Esophagus muscularis mucosa (tissue), 4 donors: ENCODE measurements at regions not wholly inside any gene's neighbourhood (a gene's known extent, or its start where the extent isn't known, plus 50 kb on each side); places are given as distances from the start of the nearest gene placed in this dataset.

Experiments used
- DNase-seq: peaks from one replicate; pipeline ENCODE4 v3.0.0-alpha.2; 2017; ENCODE audit errors: extremely low spot score
- H3K27ac ChIP-seq, 4 donors: fragments of 200-600 bp; sonication (generic); replicated peaks in 1 of 4; 1 replicate in 3 of 4; 2 replicates in 1 of 4; pipeline ENCODE4 v1.5.1; 2016 to 2019; ENCODE audit warnings: mild to moderate bottlenecking in 1 of 4
- H3K27me3 ChIP-seq, 4 donors: fragments of 200-600 bp; sonication (generic); one replicate each; pipeline versions ENCODE4 v1.5.1 to v1.6.0; 2016 to 2019
- H3K36me3 ChIP-seq, 4 donors: fragments of 200-600 bp; sonication (generic); one replicate each; pipeline ENCODE4 v1.5.1; 2016 to 2019
- H3K4me1 ChIP-seq, 4 donors: fragments of 200-600 bp; sonication (generic); one replicate each; pipeline ENCODE4 v1.5.1; 2016 to 2019
- H3K4me3 ChIP-seq, 4 donors: fragments of 200-600 bp; sonication (generic); 1 replicate in 2 of 4; 2 replicates in 2 of 4; pipeline ENCODE4 v1.5.1; 2016 to 2019; ENCODE audit warnings: mild to moderate bottlenecking in 4 of 4, moderate library complexity in 1 of 4
- H3K9me3 ChIP-seq, 4 donors: fragments of 200-600 bp; sonication (generic); 1 replicate in 3 of 4; 2 replicates in 1 of 4; pipeline ENCODE4 v1.5.1; 2016 to 2019
- CTCF ChIP-seq, 3 experiments: fragments of 200-600 bp in 2 of 3; fragments of 450-650 bp in 1 of 3; sonication (generic) in 2 of 3; IDR thresholded peaks; one replicate each; pipeline ENCODE4 v1.5.1; 2017 to 2019; ENCODE audit warnings: antibody characterized with exemption in 3 of 3, mild to moderate bottlenecking in 2 of 3, moderate library complexity in 1 of 3
- EP300 ChIP-seq: sonication (generic); formaldehyde crosslinking; IDR thresholded peaks from one replicate; pipeline ENCODE4 v1.6.1; 2017; ENCODE audit warnings: antibody characterized with exemption
- POLR2A ChIP-seq: fragments of 450-650 bp; IDR thresholded peaks from one replicate; pipeline ENCODE4 v1.6.1; 2017; ENCODE audit warnings: antibody characterized with exemption, moderate library complexity, mild to moderate bottlenecking, low read depth
- POLR2AphosphoS5 ChIP-seq, 2 donors: sonication (generic); formaldehyde crosslinking; IDR thresholded peaks; one replicate each; pipeline ENCODE4 v1.6.1; 2017; ENCODE audit warnings: antibody characterized with exemption in 2 of 2
- WGBS: methylation state at CpG from one replicate; pipeline ENCODE4 v1.1.5; 2018; 5-methylcytosine and 5-hydroxymethylcytosine counted together
- intact Hi-C: fragments of 100-400 bp; cut with DNase I; formaldehyde crosslinking; loops from one replicate; pipeline ENCODE4 v1.15.1; 2023

GRCh38 chr14:47993883-47994282, 318.5 kb upstream of the MDGA2 start:
- no peak for TF ChIP-seq EP300
- TF ChIP-seq POLR2A = no peak
- TF ChIP-seq POLR2AphosphoS5 (IDR thresholded peaks at IDR 0.05) = no peak
- TF ChIP-seq CTCF (IDR thresholded peaks at IDR 0.05) = no peak
- H3K27me3 ChIP-seq = no peaks in the 10 kb centered on the region
- H3K36me3 ChIP-seq = no peaks in the 10 kb centered on the region
- H3K4me1 ChIP-seq = no peaks in the 10 kb centered on the region
- no peak for DNase-seq
- no peak overlapping the region for H3K4me3 ChIP-seq
- no peak overlapping the region for H3K27ac ChIP-seq
- H3K9me3 ChIP-seq = no peaks in the 10 kb centered on the region
- intact Hi-C loops = no loop called here

GRCh38 chr14:47988175-47988574, 312.8 kb upstream of the MDGA2 start:
- no peaks in the 10 kb centered on the region for H3K36me3 ChIP-seq
- H3K4me1 ChIP-seq = no peaks in the 10 kb centered on the region
- TF ChIP-seq EP300 = no peak
- TF ChIP-seq CTCF (IDR thresholded peaks at IDR 0.05) = no peak
- no peak for TF ChIP-seq POLR2AphosphoS5 (IDR thresholded peaks at IDR 0.05)
- no peak for TF ChIP-seq POLR2A
- no peak overlapping the region for H3K27ac ChIP-seq
- no peak for DNase-seq
- H3K27me3 ChIP-seq = no peaks in the 10 kb centered on the region
- no peak overlapping the region for H3K4me3 ChIP-seq
- WGBS = 78% methylated on average over 2 of the region's 2 CpGs
- intact Hi-C loops = no loop called here
- no peaks in the 10 kb centered on the region for H3K9me3 ChIP-seq

GRCh38 chr14:47978871-47979270, 303.5 kb upstream of the MDGA2 start:
- no peak overlapping the region for H3K4me3 ChIP-seq
- H3K27me3 ChIP-seq = no peaks in the 10 kb centered on the region
- H3K36me3 ChIP-seq = no peaks in the 10 kb centered on the region
- intact Hi-C loops = no loop called here
- H3K27ac ChIP-seq = no peak overlapping the region
- no peaks in the 10 kb centered on the region for H3K4me1 ChIP-seq
- H3K9me3 ChIP-seq = no peaks in the 10 kb centered on the region
- no peak for DNase-seq
- TF ChIP-seq POLR2A (no peak), CTCF (IDR thresholded peaks at IDR 0.05) (no peak), EP300 (no peak), POLR2AphosphoS5 (IDR thresholded peaks at IDR 0.05) (no peak)

- DNase-seq = no peak
- 75% methylated on average over 2 of the region's 2 CpGs for WGBS
- intact Hi-C loops = no loop called here
- Histone ChIP-seq H3K9me3 (no peaks in the 10 kb centered on the region), H3K27ac (no peak overlapping the region), H3K4me3 (no peak overlapping the region), H3K4me1 (no peaks in the 10 kb centered on the region), H3K27me3 (no peaks in the 10 kb centered on the region), H3K36me3 (no peaks in the 10 kb centered on the region)
- TF ChIP-seq POLR2A (no peak), POLR2AphosphoS5 (IDR thresholded peaks at IDR 0.05) (no peak), CTCF (IDR thresholded peaks at IDR 0.05) (no peak), EP300 (no peak)
Measured at GRCh38 chr14:47976139-47976538, 300.7 kb upstream of the MDGA2 start.

GRCh38 chr14:47966076-47966810, 290.8 kb upstream of the MDGA2 start:
- Histone ChIP-seq H3K27me3 (no peaks in the 10 kb centered on the region), H3K36me3 (no peaks in the 10 kb centered on the region), H3K4me3 (no peak overlapping the region), H3K27ac (no peak overlapping the region), H3K4me1 (no peaks in the 10 kb centered on the region), H3K9me3 (no peaks in the 10 kb centered on the region)
- DNase-seq = no peak
- intact Hi-C loops = no loop called here
- no peak for TF ChIP-seq POLR2A
- 68% methylated on average over 2 of the region's 2 CpGs for WGBS
